ENCODE measurements at regions not wholly inside any gene's neighbourhood (a gene's known extent, or its start where the extent isn't known, plus 50 kb on each side); places are given as distances from the start of the nearest gene placed in this dataset.

DNA sequence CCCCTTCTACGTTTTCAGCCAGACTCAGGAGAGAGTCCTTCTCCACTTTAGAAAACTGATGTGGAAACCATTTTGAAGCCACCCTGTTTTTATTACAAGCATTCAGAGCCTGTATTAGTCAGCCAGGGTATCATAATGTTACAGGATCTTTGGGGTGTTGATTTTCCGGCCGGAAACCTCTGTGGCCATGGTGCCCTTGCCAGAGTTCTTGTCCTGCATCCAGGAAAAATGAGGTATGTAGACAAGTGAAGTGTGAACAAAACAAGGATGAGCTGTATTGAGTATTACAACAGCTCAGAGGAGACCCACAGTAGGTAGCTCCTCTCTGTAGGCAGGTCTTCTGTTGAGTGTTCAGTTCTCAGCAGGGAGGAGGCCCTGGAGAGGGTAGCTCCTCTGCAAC lies 241.0 kb upstream of the COPS8 start:
- Histone ChIP-seq H3K36me3 (ENCODE audit: low read depth) (no peaks in the 10 kb centered on the region), H3K4me1 (ENCODE audit: low read depth) (no peaks in the 10 kb centered on the region), H3K4me3 (no peak overlapping the region), H3K9me3 (no peaks in the 10 kb centered on the region)
- no peak for DNase-seq
- intact Hi-C loops (cut with DNase I, micrococcal nuclease) = no loop called here
- no peak for ATAC-seq
- TF ChIP-seq, protein P1, sequence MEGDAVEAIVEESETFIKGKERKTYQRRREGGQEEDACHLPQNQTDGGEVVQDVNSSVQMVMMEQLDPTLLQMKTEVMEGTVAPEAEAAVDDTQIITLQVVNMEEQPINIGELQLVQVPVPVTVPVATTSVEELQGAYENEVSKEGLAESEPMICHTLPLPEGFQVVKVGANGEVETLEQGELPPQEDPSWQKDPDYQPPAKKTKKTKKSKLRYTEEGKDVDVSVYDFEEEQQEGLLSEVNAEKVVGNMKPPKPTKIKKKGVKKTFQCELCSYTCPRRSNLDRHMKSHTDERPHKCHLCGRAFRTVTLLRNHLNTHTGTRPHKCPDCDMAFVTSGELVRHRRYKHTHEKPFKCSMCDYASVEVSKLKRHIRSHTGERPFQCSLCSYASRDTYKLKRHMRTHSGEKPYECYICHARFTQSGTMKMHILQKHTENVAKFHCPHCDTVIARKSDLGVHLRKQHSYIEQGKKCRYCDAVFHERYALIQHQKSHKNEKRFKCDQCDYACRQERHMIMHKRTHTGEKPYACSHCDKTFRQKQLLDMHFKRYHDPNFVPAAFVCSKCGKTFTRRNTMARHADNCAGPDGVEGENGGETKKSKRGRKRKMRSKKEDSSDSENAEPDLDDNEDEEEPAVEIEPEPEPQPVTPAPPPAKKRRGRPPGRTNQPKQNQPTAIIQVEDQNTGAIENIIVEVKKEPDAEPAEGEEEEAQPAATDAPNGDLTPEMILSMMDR (IDR thresholded peaks at IDR 0.05) = no peak

DNA sequence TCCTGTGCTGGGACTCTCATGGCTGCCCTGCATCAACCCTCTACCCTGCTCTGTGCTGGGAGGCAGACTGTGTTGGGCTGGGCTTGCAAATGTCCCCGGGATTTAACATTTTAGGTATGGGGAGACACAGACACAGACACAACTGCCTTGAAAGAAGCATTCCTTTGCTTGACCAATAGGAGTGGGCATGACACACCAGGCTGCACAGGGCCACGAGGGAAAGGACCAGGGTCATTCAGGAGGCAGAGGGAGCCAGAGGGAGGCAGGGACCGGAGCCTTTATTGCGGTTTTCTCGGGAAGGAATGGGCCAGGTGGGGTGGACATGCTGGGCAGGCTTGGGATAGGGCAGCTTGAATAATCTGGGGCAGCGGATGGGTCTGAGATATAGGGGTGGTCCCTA lies 238.7 kb upstream of the COPS8 start:
- Histone ChIP-seq H3K4me3 (no peak overlapping the region), H3K4me1 (ENCODE audit: low read depth) (no peaks in the 10 kb centered on the region), H3K9me3 (no peaks in the 10 kb centered on the region), H3K36me3 (ENCODE audit: low read depth) (no peaks in the 10 kb centered on the region)
- DNase-seq (no peak), ATAC-seq (no peak)
- TF ChIP-seq, protein P1 (IDR thresholded peaks at IDR 0.05) = no peak
- intact Hi-C loops (cut with DNase I, micrococcal nuclease) = no loop called here

DNA sequence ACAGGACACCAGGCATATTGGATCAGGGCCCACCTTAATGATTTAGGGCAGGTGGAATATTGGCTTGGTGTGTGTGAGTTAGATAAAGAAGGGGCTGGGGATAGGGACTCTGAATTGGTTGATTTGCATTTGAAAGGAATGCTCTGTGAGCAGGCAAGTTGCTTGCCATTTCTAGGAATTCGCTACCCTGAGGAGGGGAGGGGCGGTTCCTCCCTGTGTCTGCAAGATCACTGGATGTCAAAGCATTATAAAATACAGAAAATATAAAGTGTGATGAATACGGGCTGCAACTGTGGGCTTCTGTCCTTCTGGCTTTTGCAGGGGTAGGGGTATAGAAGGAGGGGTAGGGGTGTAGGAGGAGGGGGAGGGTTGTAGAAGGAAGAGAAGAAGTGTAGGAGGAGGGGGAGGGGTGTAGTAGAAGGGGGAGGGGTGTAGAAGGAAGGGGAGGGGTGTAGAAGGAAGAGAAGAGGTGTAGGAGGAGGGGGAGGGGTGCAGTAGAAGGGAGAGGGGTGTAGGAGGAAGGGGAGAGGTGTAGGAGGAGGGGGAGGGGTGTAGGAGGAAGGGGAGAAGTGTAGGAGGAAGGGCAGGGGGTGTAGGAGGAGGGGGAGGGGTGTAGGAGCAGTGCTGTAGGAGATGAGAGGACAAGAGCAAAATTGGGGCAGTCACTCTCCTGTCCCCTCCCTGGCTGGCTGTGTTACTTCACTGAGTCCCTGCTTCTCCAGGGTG lies 238.0 kb upstream of the COPS8 start:
- no peaks in the 10 kb centered on the region for H3K36me3 ChIP-seq (ENCODE audit: low read depth)
- TF ChIP-seq, protein P1 (IDR thresholded peaks at IDR 0.05) = no peak
- intact Hi-C loops (cut with DNase I, micrococcal nuclease) = no loop called here
- no peak for DNase-seq
- H3K4me1 ChIP-seq (ENCODE audit: low read depth) = no peaks in the 10 kb centered on the region
- no peak for ATAC-seq
- no peak overlapping the region for H3K4me3 ChIP-seq
- H3K9me3 ChIP-seq = no peaks in the 10 kb centered on the region

DNA sequence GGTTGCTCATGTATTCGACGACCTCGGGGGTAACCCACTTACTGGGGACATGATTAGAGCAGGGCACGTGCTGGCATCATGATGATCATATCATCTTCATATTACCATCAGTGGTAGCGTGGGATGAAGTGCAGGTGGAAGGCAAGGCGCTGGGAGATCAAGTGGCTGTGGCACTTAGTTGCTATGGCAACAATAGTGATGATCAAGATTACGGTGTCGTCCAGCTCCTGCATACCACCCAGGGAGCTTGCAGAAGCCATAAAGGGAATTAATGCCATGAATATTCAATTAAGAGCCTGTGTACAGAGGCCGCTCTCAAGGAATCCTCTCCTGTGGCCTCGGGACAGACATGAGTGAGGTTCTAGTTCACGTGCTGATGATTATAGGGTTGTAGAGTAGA lies 237.2 kb upstream of the COPS8 start:
- no peaks in the 10 kb centered on the region for H3K4me1 ChIP-seq (ENCODE audit: low read depth)
- DNase-seq = no peak
- no peaks in the 10 kb centered on the region for H3K36me3 ChIP-seq (ENCODE audit: low read depth)
- no peaks in the 10 kb centered on the region for H3K9me3 ChIP-seq
- no peak overlapping the region for H3K4me3 ChIP-seq
- TF ChIP-seq, protein P1 (IDR thresholded peaks at IDR 0.05) = no peak
- intact Hi-C loops (cut with DNase I, micrococcal nuclease) = no loop called here
- no peak for ATAC-seq

DNA sequence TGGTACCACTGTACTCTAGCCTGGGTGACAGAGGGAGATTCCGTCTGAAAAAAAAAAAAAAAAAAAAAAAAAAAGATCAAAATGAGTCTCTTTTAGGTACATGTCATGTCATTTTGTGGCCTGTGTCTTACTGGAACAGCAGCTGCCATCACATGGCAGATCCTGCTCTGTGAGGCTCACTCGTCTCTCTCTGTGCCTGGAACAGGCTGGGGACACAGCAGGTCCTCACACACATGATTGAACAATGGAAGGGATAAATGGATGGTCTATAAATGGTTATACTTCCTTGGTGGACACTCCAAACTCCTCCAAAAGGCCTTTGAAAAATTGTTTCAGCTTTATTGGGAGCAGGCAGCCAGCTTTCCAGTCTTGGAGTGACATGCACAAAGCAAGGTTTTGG lies 236.2 kb upstream of the COPS8 start:
- ATAC-seq = no peak
- H3K36me3 ChIP-seq (ENCODE audit: low read depth) = no peaks in the 10 kb centered on the region
- no peak overlapping the region for H3K4me3 ChIP-seq
- H3K4me1 ChIP-seq (ENCODE audit: low read depth) = no peaks in the 10 kb centered on the region
- no peaks in the 10 kb centered on the region for H3K9me3 ChIP-seq
- intact Hi-C loops (cut with DNase I, micrococcal nuclease) = no loop called here
- no peak for DNase-seq
- TF ChIP-seq, protein P1 (IDR thresholded peaks at IDR 0.05) = no peak

DNA sequence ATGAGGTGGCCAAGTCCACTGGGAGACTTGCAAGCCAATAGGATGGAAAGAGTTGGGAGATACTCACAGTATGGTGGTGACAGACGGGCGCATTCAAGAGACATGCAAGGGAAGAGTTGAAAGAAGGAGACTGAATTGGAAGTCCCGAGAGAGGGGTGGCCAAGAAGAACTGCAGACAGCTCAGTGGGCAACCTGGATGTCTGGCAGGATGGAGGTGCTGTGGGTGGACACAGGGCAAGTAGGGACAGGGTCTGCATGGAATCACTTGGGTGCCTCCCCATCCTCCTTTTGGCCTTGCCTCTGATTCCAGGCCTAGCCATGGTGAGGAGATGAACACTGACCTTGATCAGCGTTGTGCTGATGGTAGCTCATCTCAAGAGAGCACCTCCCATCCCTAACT lies 235.7 kb upstream of the COPS8 start:
- no peak for ATAC-seq
- Histone ChIP-seq H3K4me1 (ENCODE audit: low read depth) (no peaks in the 10 kb centered on the region), H3K4me3 (no peak overlapping the region), H3K36me3 (ENCODE audit: low read depth) (no peaks in the 10 kb centered on the region), H3K9me3 (no peaks in the 10 kb centered on the region)
- intact Hi-C loops (cut with DNase I, micrococcal nuclease) = no loop called here
- TF ChIP-seq, protein P1 (IDR thresholded peaks at IDR 0.05) = no peak
- no peak for DNase-seq

Measured in mucosa of descending colon (tissue), 3 donors.